ENCODE measurements at regions not wholly inside any gene's neighbourhood (a gene's known extent, or its start where the extent isn't known, plus 50 kb on each side); places are given as distances from the start of the nearest gene placed in this dataset.

GRCh38 chr3:132218817-132219755 is 98.1 kb upstream of the ACP3 start:
- no peaks in the 10 kb centered on the region for H3K36me3 ChIP-seq
- no peaks in the 10 kb centered on the region for H3K27me3 ChIP-seq
- no peaks in the 10 kb centered on the region for H3K4me1 ChIP-seq
- DNase-seq (ENCODE audit: extremely low spot score in 2 of 2): no peak
- intact Hi-C loops (cut with DNase I): no loop called here
- TF ChIP-seq POLR2AphosphoS5 (IDR thresholded peaks at IDR 0.05; ENCODE audit: insufficient read depth in 1 of 2, low read depth in 1 of 2) (no peak), POLR2A (IDR thresholded peaks at IDR 0.05) (no peak), CTCF (IDR thresholded peaks at IDR 0.05) (no peak)
- H3K9me3 ChIP-seq: no peaks in the 10 kb centered on the region
- H3K4me3 ChIP-seq: no peak overlapping the region
- H3K27ac ChIP-seq: no peak overlapping the region

GRCh38 chr3:132220986-132221385 is 96.2 kb upstream of the ACP3 start:
- no peak overlapping the region for H3K27ac ChIP-seq
- H3K4me1 ChIP-seq: no peaks in the 10 kb centered on the region
- H3K9me3 ChIP-seq: no peaks in the 10 kb centered on the region
- intact Hi-C loops (cut with DNase I): no loop called here
- H3K36me3 ChIP-seq: no peaks in the 10 kb centered on the region
- no peak overlapping the region for H3K4me3 ChIP-seq
- no peak for TF ChIP-seq POLR2A (IDR thresholded peaks at IDR 0.05)
- no peak for TF ChIP-seq CTCF (IDR thresholded peaks at IDR 0.05)
- TF ChIP-seq POLR2AphosphoS5 (IDR thresholded peaks at IDR 0.05; ENCODE audit: insufficient read depth in 1 of 2, low read depth in 1 of 2): no peak
- no peak for DNase-seq (ENCODE audit: extremely low spot score in 2 of 2)
- no peaks in the 10 kb centered on the region for H3K27me3 ChIP-seq

GRCh38 chr3:132222868-132223538 is 94.2 kb upstream of the ACP3 start:
- no peak overlapping the region for H3K4me3 ChIP-seq
- no peak for DNase-seq (ENCODE audit: extremely low spot score in 2 of 2)
- H3K9me3 ChIP-seq: no peaks in the 10 kb centered on the region
- H3K36me3 ChIP-seq: no peaks in the 10 kb centered on the region
- intact Hi-C loops (cut with DNase I): no loop called here
- no peaks in the 10 kb centered on the region for H3K27me3 ChIP-seq
- no peaks in the 10 kb centered on the region for H3K4me1 ChIP-seq
- H3K27ac ChIP-seq: no peak overlapping the region
- TF ChIP-seq POLR2A (IDR thresholded peaks at IDR 0.05) (no peak), CTCF (IDR thresholded peaks at IDR 0.05) (no peak), POLR2AphosphoS5 (IDR thresholded peaks at IDR 0.05; ENCODE audit: insufficient read depth in 1 of 2, low read depth in 1 of 2) (no peak)

- H3K4me3 ChIP-seq: no peak overlapping the region
- DNase-seq (ENCODE audit: extremely low spot score in 2 of 2): no peak
- no peaks in the 10 kb centered on the region for H3K9me3 ChIP-seq
- TF ChIP-seq CTCF (IDR thresholded peaks at IDR 0.05) (no peak), POLR2A (IDR thresholded peaks at IDR 0.05) (no peak), POLR2AphosphoS5 (IDR thresholded peaks at IDR 0.05; ENCODE audit: insufficient read depth in 1 of 2, low read depth in 1 of 2) (no peak)
- intact Hi-C loops (cut with DNase I): no loop called here
- H3K27me3 ChIP-seq: no peaks in the 10 kb centered on the region
- H3K27ac ChIP-seq: no peak overlapping the region
- H3K36me3 ChIP-seq: no peaks in the 10 kb centered on the region
- H3K4me1 ChIP-seq: no peaks in the 10 kb centered on the region
Observed at GRCh38 chr3:132225664-132226063, 91.5 kb upstream of the ACP3 start.

- DNase-seq (ENCODE audit: extremely low spot score in 2 of 2): no peak
- intact Hi-C loops (cut with DNase I): no loop called here
- TF ChIP-seq POLR2A (IDR thresholded peaks at IDR 0.05): no peak
- no peak for TF ChIP-seq POLR2AphosphoS5 (IDR thresholded peaks at IDR 0.05; ENCODE audit: insufficient read depth in 1 of 2, low read depth in 1 of 2)
- TF ChIP-seq CTCF (IDR thresholded peaks at IDR 0.05): no peak
Observed at GRCh38 chr3:132228923-132229322, 88.3 kb upstream of the ACP3 start.

More at GRCh38 chr3:132228923-132229322, 88.3 kb upstream of the ACP3 start:
- Histone ChIP-seq H3K27me3 (no peaks in the 10 kb centered on the region), H3K4me1 (no peaks in the 10 kb centered on the region), H3K4me3 (no peak overlapping the region), H3K27ac (no peak overlapping the region), H3K9me3 (no peaks in the 10 kb centered on the region), H3K36me3 (no peaks in the 10 kb centered on the region)
